ACHN (cell line): ENCODE measurements at regions not wholly inside any gene's neighbourhood (a gene's known extent, or its start where the extent isn't known, plus 50 kb on each side); places are given as distances from the start of the nearest gene placed in this dataset.
A peak's percentile ranks its signal among the peaks of the same experiment; 100 is the strongest.

Experiments used
- DNase-seq: peaks from one replicate; pipeline ENCODE4 v3.0.0-alpha.2; 2015
- in situ Hi-C: cut with HindIII; loops from 2 replicates; pipeline ENCODE4 v1.10.0; 2017; ENCODE audit warnings: low sequenced_read_pairs, low pct_ligation_motif_present, low pct_unique_long_range_greater_than_20kb

DNA sequence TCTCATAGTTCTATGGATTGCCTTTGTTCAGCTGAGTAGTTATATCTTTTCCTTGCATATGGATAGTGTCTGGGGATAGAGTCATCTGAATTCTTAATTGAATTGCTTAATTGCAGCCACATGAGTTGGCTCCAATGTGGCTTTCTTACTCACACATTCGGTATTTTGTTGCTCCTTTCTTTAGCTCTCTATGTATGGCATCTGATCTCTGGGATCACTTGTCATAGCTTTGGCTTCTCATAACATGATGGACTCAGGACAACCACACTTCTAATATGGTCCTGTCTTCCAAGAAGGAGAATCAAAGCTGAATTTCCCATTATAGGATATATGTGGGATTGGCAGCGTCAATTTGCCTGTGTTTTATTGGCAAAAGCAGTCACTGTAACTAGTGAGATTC, 716.2 kb downstream of the NCAM2 start:
- in situ Hi-C loops: no loop called here
- no peak for DNase-seq

DNA sequence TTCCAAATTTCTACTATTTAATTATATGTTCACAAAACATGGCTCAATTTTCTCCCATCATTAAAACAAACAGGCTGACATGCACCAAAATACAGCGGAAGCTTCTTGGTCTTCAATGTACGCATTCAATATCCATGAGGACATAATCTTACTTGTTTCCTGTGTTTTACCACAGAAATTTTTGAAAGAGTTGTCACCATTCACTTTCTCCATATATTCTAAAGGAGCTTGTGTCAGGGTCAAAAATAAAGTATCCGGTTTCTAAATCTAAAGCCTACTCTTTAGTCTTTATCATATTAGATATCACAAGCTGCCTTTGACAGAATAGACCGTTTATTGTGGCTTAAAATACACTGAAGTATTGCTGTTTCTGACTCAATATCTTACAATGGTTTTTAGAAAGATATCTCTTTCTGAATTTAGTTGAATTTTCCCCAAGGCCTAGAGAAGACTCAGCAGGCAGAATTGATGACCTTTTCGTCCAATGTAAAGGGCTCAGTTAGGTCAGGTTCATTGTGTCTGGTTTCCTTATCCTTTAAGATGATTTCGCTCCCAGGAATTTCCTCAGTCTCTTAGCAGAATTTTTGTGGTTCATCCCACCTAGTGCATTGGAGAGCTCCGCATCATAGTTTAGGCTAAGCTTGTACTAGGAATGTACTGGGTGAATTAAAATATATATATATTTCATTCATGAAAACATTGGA, 717.2 kb downstream of the NCAM2 start:
- in situ Hi-C loops: no loop called here
- DNase-seq: peak; percentile 42

DNA sequence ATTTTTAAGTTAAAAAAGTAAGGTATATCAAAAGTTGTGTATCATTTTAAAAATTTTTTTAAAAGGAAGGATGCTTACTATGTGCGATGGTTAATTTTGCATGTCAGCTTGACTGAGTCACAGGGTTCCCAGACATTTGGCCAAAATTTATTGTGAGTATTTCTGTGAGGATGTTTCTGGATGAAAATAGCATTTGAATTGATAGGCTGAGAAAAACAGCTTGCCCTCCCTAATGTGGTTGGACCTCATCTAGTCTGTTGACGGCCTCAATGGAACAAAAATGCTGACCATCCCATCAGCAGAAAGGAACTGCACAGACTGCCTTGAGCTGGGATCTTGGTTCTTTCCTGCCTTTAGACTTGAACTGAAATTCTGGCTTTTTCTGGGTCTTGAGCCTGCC, 724.5 kb downstream of the NCAM2 start:
- DNase-seq: no peak
- in situ Hi-C loops: no loop called here

DNA sequence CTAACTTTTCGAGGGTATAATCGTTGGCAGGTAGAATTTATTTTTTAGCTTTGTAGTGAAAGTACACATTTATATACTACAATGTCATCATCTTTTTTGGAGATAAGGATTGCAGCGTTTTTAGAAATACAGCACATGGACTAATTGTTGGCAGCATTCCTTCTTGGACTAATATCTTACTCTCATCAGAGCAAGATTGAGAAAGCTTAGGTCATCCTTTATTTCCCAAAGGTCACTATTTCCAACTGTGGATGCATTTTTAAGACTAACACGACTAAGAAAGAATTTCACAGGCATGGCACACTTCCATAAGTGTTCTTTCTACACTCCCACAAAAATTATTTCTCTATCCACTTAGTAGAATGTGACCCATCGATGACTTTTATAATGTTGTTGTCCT, 732.3 kb downstream of the NCAM2 start:
- in situ Hi-C loops: no loop called here
- no peak for DNase-seq

DNA sequence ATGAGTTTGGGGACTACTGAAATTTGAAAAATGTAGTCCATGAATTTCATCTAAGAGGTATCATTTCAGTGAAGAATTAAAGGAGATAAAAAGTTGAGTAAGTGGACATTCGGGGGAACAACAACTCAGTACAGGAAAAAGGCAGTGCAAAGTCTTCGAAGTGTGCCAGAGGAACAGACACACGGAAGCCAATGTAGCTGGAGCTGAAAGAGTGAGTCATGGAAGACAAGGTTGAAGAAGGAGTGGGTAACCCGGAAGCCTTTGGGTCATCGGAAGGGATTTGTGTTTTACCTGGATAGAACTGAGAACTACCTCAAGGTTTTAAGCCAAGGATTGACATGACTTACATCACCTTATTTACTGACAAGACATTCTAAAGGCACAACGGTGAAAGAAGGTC, 733.4 kb downstream of the NCAM2 start:
- no peak for DNase-seq
- in situ Hi-C loops: no loop called here

DNA sequence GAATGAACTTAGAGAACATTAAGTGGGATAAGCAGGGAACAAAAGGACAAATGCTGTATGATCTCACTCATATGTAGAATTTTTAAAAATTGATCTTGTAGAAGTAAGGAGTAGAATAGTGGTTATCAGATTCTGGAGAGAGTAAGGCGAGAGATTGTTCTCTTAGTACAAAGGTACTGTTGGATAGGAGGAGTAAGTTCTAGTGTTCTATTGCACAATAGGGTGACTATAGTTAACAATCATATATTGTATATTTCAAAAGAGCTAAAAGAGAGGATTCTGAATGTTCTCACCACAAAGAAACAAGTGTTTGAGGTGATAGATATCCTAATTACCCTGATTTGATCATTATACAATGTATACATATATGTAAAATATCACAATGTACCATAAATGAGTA, 735.9 kb downstream of the NCAM2 start:
- in situ Hi-C loops: no loop called here
- no peak for DNase-seq

DNA sequence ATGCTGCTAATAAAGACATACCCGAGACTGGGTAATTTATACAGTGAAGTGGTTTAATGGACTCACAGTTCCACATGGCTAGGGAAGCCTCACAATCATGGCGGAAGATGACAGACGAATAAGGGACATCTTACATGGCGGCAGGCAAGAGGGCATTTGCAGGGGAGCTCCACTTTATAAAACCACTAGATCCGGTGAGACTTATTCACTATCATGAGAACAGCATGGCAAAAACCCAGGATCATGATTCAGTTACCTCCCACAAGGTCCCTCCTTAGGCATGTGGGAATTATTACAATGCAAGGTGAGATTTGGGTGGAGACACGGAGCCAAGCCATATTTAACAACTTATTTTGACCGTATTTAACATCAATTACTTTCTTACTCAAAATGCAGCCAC, 739.0 kb downstream of the NCAM2 start:
- in situ Hi-C loops: no loop called here
- no peak for DNase-seq

DNA sequence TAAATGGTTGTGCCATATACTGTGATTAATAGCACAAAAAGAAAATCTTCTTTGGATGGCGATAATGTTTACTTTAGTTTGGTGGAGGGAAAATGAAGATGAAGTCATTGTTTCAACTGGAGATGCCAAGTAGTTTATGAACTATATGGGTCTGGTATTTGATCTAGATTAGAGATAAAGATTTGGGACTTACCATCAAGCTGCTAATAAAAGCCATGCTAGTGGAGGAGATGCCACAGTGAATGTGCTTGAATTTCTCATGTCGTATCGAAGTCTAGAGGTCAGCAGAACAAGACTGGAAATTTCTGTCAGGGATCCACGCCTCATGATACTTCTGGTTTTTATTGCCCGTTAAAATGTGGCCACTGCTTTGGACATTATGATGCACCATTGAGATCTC, 742.0 kb downstream of the NCAM2 start:
- in situ Hi-C loops: no loop called here

DNA sequence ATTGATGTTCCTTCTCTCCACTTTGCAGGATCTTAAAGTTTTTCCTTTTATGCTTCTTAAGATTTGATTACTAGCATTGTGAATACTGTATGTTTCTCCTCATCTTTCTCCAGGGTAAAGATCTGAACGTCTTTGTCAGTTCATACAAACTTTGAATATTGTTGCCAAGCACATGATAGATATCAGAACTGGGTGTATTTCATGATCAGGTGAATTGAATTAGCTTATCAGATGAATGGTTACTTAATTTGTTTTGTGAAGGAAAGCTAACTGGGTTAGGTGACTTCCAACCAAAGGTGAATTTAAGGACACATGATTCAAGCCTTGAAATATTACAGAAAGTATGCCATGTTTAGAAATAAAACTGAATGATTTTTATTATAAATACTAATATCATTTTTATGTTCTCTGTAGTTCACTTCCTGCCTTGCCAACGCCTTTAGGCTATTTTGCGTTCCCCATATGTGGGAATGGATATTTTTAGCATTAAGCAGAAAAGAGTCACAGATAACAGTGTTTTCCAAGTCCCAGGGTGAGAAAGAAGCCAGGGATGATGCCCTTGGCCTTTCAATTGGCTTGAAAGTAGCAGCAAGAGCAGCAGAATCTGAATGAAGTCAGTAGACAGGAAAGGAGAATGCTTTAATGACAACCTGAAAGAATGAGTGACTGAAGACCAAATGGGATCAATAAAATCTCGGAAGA, 752.1 kb downstream of the NCAM2 start:
- in situ Hi-C loops: no loop called here
- no peak for DNase-seq

More for the DNA sequence above, 742.0 kb downstream of the NCAM2 start:
- no peak for DNase-seq

DNA sequence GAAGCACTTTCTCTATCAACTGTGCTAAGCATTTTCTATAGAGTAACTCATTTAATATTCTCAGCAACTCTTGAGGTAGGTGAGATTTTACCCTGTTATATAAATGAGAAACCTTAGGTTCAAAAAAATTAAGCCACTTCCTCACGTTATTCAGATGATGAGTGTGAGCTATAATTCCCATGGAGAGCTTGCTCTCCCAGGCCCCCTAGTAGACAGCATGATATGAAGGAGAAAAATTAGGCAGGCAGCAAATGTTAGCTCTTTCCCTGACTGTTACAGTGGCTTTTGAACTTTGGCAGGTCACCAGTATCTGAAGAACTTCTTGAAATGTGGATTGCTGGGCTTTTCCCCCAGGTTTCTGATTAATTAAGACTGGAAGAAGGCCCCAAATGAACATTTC, 753.1 kb downstream of the NCAM2 start:
- in situ Hi-C loops: no loop called here
- DNase-seq: no peak

DNA sequence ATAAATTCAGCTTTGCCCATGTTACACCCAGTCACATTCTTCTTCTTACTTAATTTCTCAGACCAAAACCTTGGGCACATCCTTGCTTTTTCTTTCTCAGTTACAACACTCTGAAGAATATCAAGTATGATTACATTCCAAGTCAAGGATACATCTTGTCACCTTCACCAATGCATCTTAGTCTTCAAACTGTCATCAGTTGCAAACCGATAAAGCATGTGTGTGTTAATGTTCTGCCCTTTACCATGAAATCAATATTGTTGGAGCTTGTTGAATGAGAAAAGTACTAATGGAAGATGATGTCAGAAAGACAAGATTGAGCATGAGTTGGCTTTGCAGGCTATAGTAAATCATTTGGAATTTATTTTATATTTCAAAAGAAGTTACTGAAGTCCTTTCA, 764.6 kb downstream of the NCAM2 start:
- no peak for DNase-seq

DNA sequence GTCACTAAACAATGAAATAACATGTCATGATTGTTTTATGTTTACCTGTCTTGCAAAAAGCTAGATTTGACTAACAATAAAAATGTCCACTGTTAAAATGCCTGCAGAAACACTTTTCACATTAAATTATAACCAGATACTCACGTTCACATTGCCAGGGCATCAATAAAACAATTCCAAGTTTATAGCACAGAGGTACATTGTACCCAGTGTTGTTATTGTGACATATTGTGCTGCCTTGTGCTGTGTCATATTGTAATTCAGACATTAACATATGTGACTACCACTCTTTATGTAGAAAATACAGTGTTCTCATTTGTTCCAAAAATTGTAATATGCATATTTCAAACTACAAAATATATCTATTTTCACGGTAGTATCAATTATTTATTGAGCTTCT, 766.1 kb downstream of the NCAM2 start:
- no peak for DNase-seq
- in situ Hi-C loops: no loop called here

More for the DNA sequence above, 764.6 kb downstream of the NCAM2 start:
- in situ Hi-C loops: no loop called here

DNA sequence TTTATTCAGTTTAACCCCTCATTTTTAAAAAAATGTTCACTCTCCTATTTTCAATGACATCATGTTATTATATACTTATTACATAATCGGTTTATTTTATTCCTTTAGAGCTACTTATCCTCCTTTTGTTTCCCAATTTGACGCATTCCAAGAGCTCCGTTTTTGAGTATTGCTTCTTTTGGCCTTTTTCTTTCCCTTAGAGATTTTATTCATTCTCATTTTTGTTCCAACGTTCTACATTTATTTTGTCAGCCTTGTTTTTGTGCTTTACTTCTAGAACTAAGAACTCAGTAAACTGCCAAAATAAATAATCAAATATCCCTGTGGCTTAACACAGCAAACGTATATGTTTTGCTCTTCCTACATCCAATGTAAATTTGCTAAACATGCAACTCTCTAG, 769.1 kb downstream of the NCAM2 start:
- in situ Hi-C loops: no loop called here
- no peak for DNase-seq

DNA sequence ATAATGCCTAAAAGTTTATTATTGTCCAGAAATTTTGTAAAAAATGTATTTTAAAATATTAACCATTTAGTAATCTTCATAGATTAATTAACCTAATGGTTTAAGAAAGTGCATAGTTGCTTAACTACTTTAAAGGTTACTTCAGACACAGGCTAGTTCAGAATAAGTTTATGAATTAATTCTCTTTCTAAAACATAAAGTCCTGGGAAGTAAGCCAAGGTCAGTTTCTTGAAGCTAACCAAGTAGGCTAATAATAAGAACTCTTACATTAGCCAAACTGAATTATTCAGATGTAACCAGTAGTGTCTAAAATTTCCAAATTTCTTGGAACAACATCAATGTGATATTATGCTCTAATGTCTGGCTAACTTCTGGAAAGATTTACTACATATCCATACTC, 790.4 kb downstream of the NCAM2 start:
- in situ Hi-C loops: no loop called here

DNA sequence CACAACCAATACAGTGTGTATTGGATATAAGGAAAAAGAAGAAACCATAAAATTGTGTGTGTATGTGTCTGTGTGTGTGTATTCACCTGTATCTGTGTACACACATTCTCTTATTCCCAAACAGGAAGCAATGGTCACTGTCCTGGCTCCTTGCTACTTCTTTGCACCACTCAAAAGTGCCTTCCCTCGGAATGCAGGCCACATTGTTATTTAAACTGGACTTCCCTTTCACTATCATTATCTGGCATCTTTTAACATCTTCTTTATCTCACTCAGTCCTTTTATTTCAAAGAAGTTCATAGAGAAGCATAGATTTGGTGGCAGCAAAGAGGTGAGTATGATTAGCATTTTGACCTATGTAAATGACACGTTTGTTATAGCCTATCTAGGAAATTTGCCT, 803.7 kb downstream of the NCAM2 start:
- no peak for DNase-seq
- in situ Hi-C loops: no loop called here

More for the DNA sequence above, 790.4 kb downstream of the NCAM2 start:
- DNase-seq: no peak

DNA sequence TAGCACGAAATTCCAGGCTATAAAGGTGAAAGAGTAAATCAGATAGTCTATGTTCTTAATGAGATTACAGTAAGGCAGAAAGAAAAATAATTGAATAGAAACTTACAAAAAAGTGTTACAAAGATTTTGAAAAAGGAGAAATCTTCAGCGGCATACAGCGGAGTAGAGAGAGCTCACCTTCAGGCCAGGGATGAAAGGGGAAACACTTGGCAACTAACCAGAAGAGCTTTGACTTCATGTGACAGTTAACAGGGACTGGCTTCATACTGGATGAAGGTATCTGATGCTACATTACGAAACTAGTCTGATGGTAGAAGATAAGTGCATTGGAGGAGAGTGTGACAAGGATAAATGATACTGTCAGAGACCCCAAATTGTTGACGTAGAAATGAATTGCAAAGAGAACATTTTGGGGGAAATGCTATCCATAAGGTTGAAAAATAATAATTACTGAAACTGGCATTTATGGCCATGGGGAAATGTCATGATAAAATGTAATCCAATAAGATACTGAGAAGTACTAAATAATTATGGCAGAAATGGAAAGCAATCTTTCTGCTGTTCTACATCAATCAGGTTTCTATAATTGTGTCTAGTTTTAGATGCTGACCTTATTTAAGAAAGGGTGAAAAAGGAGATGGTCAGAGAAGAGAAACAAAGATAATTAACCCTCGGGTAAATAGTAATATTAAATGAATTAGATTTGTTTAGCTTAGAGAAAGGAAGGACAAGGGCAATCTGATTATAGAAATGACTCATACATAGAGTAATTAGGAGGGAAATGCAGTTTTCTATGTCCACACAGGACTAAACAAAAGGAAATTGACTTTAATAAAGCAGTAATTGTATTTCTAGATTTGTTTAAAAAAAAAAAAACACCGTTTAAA, 808.7 kb downstream of the NCAM2 start:
- in situ Hi-C loops: no loop called here
- DNase-seq: no peak

DNA sequence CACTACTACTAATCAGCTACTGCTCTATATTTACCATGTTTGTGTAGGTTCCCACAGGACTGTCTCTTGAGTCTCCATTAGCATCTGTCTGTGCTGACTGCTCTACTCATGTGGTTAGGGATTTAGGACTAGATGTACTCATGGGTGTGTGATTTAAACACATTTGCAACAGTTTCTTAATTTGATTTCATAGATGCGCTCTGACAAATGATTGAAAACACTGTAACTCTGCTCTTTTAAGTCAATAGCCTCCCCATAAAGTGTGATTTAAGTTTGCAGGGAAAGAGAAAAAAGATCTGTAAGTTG, 809.3 kb downstream of the NCAM2 start:
- DNase-seq: no peak
- in situ Hi-C loops: no loop called here

DNA sequence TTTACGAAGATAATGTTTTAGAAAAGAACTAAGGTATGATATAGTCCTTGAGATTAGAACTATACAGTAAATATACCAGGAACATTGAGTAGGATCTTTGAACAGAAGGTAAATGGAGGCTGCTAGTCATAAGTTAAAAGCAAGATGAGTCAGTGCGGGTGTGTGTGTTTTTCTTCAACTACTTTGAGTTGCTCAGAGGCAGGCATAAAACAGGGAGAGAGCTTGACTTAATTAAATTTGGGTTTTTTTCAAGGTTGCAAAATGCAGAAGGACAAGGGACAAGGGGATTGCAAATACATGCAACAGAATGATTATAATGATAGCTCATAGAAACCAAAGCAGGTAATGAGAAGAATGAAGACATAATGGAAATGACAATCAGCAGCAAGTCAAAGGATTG, 815.1 kb downstream of the NCAM2 start:
- no peak for DNase-seq
- in situ Hi-C loops: no loop called here

DNA sequence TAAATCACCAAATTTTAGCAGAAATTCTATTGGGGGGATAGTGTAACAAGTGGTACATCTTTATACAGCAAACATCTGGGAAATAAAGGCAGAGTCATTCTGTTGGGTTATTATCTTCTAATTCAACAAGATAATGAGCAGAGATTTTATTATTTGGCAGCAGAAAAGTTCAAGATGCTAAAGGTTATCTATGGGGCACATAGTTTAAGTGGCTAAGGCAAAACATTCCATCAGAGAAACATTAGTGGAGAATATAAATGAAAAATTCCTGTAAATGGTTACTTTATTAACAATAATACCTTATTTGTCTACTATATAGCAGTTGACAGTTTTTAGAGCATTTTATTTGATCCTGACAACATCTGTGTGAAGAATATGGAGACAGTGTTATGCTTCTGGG, 815.7 kb downstream of the NCAM2 start:
- no peak for DNase-seq
- in situ Hi-C loops: no loop called here

DNA sequence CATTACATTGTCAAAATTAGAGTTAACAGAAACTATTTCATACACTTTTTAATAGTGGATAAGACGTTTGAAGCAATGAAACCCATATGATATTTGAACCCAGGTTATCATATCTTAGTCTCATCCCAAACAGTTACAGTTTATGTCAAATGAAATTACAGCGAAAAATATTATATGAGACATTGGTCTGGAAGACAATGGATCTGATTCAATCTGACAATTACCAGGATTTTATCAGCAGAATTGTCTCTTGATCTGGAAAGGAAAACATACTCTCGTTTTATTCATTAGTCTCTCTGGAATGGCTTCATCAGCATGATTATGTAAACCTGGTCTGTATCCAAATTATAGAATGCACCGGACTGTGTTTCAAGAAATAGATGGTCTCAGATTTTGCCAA, 818.6 kb downstream of the NCAM2 start:
- in situ Hi-C loops: no loop called here
- no peak for DNase-seq
